GM12872 (cell line): ENCODE measurements at regions not wholly inside any gene's neighbourhood (a gene's known extent, or its start where the extent isn't known, plus 50 kb on each side); places are given as distances from the start of the nearest gene placed in this dataset.

Experiments
- CTCF ChIP-seq: IDR thresholded peaks from 3 replicates; pipeline ENCODE4 v1.5.1; 2011; ENCODE audit warnings: low read depth, mild to moderate bottlenecking, low read length, moderate library complexity; ENCODE audit not compliant: insufficient read depth

- no peak for TF ChIP-seq CTCF
Observed at GRCh38 chr6:168960551-168961263, 292.9 kb downstream of the THBS2 start.

GRCh38 chr6:168959696-168960095 is 293.9 kb downstream of the THBS2 start:
- no peak for TF ChIP-seq CTCF

GRCh38 chr6:168956884-168957730 is 296.5 kb downstream of the THBS2 start:
- TF ChIP-seq CTCF, result peak; percentile 58; the same call in 2 of the 3 replicates

- no peak for TF ChIP-seq CTCF
Observed at GRCh38 chr6:168956141-168956838, 297.4 kb downstream of the THBS2 start.

- no peak for TF ChIP-seq CTCF
Observed at GRCh38 chr6:168953461-168953860, 300.2 kb downstream of the THBS2 start.

GRCh38 chr6:168951217-168951616 is 302.4 kb downstream of the THBS2 start:
- TF ChIP-seq CTCF, result no peak

GRCh38 chr6:168950858-168951214 is 302.8 kb downstream of the THBS2 start:
- TF ChIP-seq CTCF, result no peak
